Caki2 (cell line): ENCODE measurements at regions not wholly inside any gene's neighbourhood (a gene's known extent, or its start where the extent isn't known, plus 50 kb on each side); places are given as distances from the start of the nearest gene placed in this dataset.

Experiments
- DNase-seq: peaks from one replicate; pipeline ENCODE4 v3.0.0-alpha.2; 2015; ENCODE audit warnings: low read depth
- in situ Hi-C: cut with HindIII; loops from 2 replicates; pipeline ENCODE4 v1.10.0; 2016; ENCODE audit warnings: low sequenced_read_pairs, low pct_unique_long_range_greater_than_20kb, mixed read lengths

DNA sequence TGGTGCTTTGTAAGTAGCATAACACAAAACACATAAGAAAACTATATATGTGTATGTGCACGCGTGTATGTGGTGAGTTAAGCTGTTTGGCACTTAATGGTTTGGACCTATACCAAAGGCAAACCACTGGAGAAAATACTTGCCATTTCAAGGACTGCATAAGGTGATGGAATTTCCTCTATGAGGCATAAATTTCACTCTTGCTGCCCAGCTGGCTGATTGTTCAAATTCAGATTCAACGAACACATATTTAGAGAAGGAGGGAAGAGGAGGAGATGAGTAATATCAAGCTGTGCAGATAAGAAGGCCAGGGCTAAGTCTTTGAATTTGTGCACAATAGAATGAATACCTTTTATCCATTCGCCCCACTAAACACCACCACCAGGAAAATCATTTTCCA is 470.6 kb upstream of the MPDZ start:
- in situ Hi-C loops = no loop called here
- peak; percentile 72 for DNase-seq

GRCh38 chr9:13746876-13747275 is 467.4 kb upstream of the MPDZ start:
- DNase-seq = no peak
- in situ Hi-C loops = no loop called here

- in situ Hi-C loops = no loop called here
- no peak for DNase-seq
Measured at GRCh38 chr9:13744261-13744901, 464.9 kb upstream of the MPDZ start.

GRCh38 chr9:13737885-13738284 is 458.4 kb upstream of the MPDZ start:
- no peak for DNase-seq
- in situ Hi-C loops = no loop called here

- no peak for DNase-seq
- in situ Hi-C loops = no loop called here
Measured at GRCh38 chr9:13735181-13735580, 455.7 kb upstream of the MPDZ start.

- DNase-seq = no peak
- in situ Hi-C loops = no loop called here
Measured at GRCh38 chr9:13734601-13735000, 455.1 kb upstream of the MPDZ start.

DNA sequence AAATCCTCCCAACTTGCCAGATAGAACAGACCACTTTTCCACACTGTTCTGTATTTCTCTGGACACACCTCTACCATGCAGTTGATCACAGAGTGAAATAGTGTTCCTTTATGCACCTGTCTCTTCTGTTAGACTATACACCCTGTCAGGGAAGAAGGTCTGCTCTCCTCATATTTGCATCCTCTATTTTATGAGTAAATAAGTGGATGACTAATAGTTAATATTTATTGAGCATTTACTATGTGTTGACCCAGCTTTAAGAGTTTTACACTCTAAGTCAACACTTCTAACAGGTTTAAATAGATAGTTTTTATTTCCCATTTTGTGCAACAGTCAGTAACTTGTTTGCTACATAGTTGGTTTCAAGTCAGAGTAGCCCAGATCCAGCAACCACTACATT is 452.8 kb upstream of the MPDZ start:
- DNase-seq = no peak
- in situ Hi-C loops = no loop called here

- in situ Hi-C loops = no loop called here
- no peak for DNase-seq
Measured at GRCh38 chr9:13731637-13732036, 452.1 kb upstream of the MPDZ start.

DNA sequence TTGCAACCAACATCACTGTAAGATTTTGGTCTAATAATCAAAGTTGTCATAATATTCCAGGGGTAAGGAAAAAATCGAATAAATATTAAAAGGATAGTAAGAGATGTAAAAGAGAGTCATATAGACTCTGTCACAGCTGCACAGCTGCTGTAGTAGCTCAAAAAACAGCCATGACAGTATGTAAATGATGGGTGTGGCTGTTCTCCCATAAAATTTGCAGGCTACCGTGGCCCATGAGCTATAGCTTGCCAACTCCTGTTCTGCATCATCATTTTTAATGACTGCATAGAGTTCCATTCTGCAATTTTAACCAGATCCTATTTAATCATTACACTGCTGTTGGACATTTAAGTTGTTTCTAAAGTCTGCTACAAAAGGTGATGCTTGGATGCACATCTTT is 450.5 kb upstream of the MPDZ start:
- in situ Hi-C loops = no loop called here
- DNase-seq = no peak

- DNase-seq = no peak
Measured at GRCh38 chr9:13728917-13729811, 449.7 kb upstream of the MPDZ start.

GRCh38 chr9:13728131-13728530 is 448.6 kb upstream of the MPDZ start:
- in situ Hi-C loops = no loop called here
- DNase-seq = no peak

More at GRCh38 chr9:13728917-13729811, 449.7 kb upstream of the MPDZ start:
- in situ Hi-C loops = no loop called here

GRCh38 chr9:13726746-13727145 is 447.3 kb upstream of the MPDZ start:
- in situ Hi-C loops = no loop called here
- DNase-seq = no peak

GRCh38 chr9:13725516-13725915 is 446.0 kb upstream of the MPDZ start:
- no peak for DNase-seq
- in situ Hi-C loops = no loop called here

DNA sequence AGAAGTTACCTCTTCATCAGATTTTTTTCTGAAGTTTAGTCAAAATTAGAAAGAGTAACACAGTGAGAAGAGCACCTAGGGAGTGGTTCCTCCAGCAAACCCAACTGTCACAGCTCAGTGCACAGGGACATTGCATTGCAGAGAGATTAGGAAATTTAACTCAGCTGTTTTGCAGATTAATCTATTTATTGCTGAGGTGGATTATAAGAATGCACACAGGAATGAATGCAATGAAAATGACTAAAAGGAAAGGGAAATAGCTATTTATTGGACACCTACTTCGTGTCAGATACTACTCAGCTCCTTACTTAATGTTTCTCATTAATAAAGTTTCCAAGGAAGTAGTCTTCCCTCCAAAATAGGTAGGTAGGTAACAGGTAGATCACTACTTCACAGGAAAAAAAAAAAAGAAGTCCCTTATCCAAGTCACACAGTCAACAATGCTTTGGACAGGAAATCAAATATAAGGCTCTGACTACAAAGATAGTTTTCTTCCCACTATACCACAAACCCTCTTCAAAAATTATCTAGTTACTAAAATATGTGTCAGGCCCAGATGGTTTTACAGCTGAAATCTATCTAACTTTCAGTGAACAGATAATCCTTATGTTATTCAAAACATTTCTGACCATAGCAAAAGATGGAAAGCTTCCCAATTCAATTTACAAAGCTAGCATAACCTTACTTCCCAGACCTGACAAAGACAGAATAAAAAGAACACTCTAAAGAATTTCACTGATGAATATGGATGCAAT is 442.2 kb upstream of the MPDZ start:
- no peak for DNase-seq
- in situ Hi-C loops = no loop called here

- in situ Hi-C loops = no loop called here
- DNase-seq = no peak
Measured at GRCh38 chr9:13719981-13720676, 440.6 kb upstream of the MPDZ start.

GRCh38 chr9:13719446-13719845 is 440.0 kb upstream of the MPDZ start:
- in situ Hi-C loops = no loop called here
- peak; percentile 39 for DNase-seq

- in situ Hi-C loops = no loop called here
- DNase-seq = no peak
Measured at GRCh38 chr9:13718539-13718938, 439.0 kb upstream of the MPDZ start.

- DNase-seq = peak; percentile 70
- in situ Hi-C loops = no loop called here
Measured at GRCh38 chr9:13718086-13718485, 438.6 kb upstream of the MPDZ start.
